Skeletal muscle tissue (tissue), 3 donors: ENCODE measurements at regions not wholly inside any gene's neighbourhood (a gene's known extent, or its start where the extent isn't known, plus 50 kb on each side); places are given as distances from the start of the nearest gene placed in this dataset.

Source experiments
- H3K27ac ChIP-seq: one replicate; pipeline ENCODE4 v1.7.0; 2013; ENCODE audit warnings: mild to moderate bottlenecking, low read depth, low read length, inconsistent platforms
- H3K27me3 ChIP-seq, 3 donors: one replicate each; pipeline ENCODE4 v1.7.0; 2013; ENCODE audit warnings: low read length in 3 of 3; ENCODE audit not compliant: control insufficient read depth in 3 of 3, insufficient read depth in 3 of 3
- H3K36me3 ChIP-seq, 3 donors: one replicate each; pipeline ENCODE4 v1.7.0; 2013; ENCODE audit warnings: low read length in 3 of 3; ENCODE audit not compliant: control insufficient read depth in 3 of 3, insufficient read depth in 3 of 3
- H3K4me1 ChIP-seq, 3 donors: one replicate each; pipeline ENCODE4 v1.7.0; 2013; ENCODE audit warnings: low read length in 3 of 3, mild to moderate bottlenecking in 3 of 3; ENCODE audit not compliant: control insufficient read depth in 3 of 3, insufficient read depth in 3 of 3
- H3K4me3 ChIP-seq, 3 donors: one replicate each; pipeline ENCODE4 v1.7.0; 2013; ENCODE audit warnings: low read length in 3 of 3
- H3K9ac ChIP-seq, 3 donors: one replicate each; pipeline ENCODE4 v1.7.0; 2013; ENCODE audit warnings: low read length in 3 of 3, mild to moderate bottlenecking in 3 of 3, moderate library complexity in 2 of 3, low read depth in 1 of 3
- H3K9me3 ChIP-seq, 3 donors: one replicate each; pipeline ENCODE4 v1.7.0; 2013; ENCODE audit warnings: low read length in 3 of 3; ENCODE audit not compliant: control insufficient read depth in 3 of 3
- donor health status: Osteomylitis.

DNA sequence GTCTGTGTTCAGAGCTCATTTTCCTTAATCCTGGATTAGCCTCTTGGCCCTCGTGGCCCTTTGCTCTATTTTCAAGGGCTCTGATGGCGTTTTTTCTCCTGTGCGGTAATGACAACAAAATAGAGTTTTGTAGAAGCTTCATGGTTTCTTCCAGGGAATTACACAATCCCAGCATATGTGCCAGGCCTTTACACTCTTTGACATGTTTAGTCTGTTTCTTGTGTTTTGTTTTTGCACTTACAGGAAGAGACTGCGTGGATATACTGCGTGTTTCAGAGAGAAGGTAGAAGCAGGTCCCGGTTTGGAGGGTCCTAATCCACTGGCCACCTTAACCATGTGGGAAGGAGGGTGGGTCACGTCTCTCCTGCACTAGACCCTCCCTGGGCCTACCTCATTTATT is 400.2 kb upstream of the IRX4 start:
- Histone ChIP-seq H3K4me1 (no peaks in the 10 kb centered on the region), H3K9me3 (no peaks in the 10 kb centered on the region), H3K27ac (no peak overlapping the region), H3K36me3 (no peaks in the 10 kb centered on the region), H3K9ac (no peak overlapping the region), H3K4me3 (no peak overlapping the region), H3K27me3 (no peaks in the 10 kb centered on the region)

DNA sequence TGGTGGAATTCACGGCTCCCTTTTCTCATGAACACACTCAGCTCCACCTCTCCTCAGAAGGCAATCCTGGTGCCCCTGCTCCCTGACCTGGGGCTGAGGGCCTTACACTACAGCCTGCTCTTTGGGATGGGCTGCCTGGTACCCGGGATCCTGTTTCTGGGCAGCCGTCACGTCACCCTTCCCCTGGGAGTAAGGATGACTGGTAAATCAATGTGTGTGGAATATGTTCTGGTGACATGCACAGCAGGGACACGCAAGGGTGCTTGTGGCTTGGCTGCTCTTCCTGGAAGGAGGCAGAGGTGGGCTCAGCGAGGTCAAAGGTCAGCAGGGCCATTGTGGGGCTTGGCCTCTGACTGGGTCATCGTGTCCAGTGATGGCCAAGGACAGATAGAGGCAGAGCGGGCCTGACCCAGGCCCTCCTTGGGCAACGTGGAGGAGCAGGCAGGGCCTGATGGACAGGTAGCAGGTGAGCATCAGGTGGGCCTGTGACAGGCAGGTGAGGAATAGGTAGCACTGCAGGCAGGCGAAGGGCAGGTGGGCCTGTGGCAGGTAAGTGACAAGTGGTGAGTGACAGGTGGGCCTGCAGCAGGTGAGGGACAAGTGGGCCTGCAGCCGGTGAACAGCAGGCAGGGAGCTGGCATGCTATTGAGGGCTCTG is 399.4 kb upstream of the IRX4 start:
- Histone ChIP-seq H3K4me3 (no peak overlapping the region), H3K27ac (no peak overlapping the region), H3K9me3 (no peaks in the 10 kb centered on the region), H3K36me3 (no peaks in the 10 kb centered on the region), H3K9ac (no peak overlapping the region), H3K4me1 (no peaks in the 10 kb centered on the region), H3K27me3 (no peaks in the 10 kb centered on the region)

DNA sequence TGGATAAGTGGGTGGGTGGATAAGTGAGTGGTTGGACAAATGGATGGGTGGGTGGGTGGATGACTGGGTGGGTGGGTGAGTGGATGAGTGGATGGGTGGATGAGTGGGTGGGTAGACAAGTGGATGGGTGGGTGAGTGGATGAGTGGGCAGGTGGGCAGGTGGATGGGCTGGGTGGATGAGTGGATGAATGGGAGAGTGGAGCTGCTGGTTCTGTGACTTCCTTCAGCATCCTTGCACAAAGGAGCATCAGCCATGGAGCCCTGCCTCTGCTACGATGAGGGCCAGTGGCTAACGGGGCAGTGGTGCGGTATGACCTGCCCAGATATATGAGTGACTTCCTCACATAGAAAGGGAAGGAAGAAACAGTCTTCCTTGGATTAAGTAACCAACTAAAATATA is 398.7 kb upstream of the IRX4 start:
- H3K4me1 ChIP-seq: no peaks in the 10 kb centered on the region
- H3K27ac ChIP-seq: no peak overlapping the region
- H3K9ac ChIP-seq: no peak overlapping the region
- peaks cover 0 to 2% (median 0%) of the 10 kb centered on the region in 3 donors for H3K27me3 ChIP-seq
- no peaks in the 10 kb centered on the region for H3K36me3 ChIP-seq
- H3K4me3 ChIP-seq: no peak overlapping the region
- H3K9me3 ChIP-seq: no peaks in the 10 kb centered on the region

GRCh38 chr5:2280318-2280717 is 397.6 kb upstream of the IRX4 start:
- Histone ChIP-seq H3K36me3 (no peaks in the 10 kb centered on the region), H3K27ac (no peak overlapping the region), H3K4me3 (no peak overlapping the region), H3K4me1 (no peaks in the 10 kb centered on the region), H3K9me3 (no peaks in the 10 kb centered on the region), H3K9ac (no peak overlapping the region), H3K27me3 (peaks cover 0 to 4% (median 0%) of the 10 kb centered on the region in 3 donors)

DNA sequence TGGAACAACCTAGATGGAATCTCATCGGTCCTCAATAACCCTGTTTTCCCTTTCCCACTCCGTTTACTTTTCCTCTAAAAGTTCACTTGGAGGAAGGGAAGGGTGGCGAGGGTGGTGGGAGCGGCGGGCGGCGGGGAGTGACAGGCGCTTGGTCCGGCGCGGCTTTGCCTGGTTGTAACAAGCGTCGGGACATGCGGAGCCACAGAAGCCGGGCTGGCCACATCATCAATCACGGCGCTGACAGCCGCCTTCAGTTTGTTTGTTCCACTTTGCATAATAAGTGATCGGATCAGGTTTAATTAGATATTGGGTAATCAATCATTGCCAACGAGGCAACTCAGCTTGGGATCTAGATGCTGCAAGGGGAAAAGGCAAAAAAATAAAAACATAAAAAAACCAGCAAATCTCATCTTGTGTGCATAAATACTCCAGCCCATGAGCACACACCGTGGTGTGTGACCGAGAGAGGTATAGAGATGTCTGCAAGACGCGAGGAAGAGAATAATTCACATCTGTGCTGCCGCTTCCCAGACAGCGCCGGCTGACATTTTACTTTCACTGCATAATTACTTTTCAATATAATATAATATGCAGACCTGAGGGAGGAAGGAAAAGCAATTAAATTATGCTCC is 396.2 kb upstream of the IRX4 start:
- Histone ChIP-seq H3K4me3 (no peak overlapping the region), H3K27me3 (peaks cover 0 to 4% (median 0%) of the 10 kb centered on the region in 3 donors), H3K27ac (no peak overlapping the region), H3K9me3 (no peaks in the 10 kb centered on the region), H3K4me1 (no peaks in the 10 kb centered on the region), H3K36me3 (no peaks in the 10 kb centered on the region), H3K9ac (no peak overlapping the region)

GRCh38 chr5:2277886-2278285 is 395.2 kb upstream of the IRX4 start:
- H3K27me3 ChIP-seq: peaks cover 0 to 4% (median 0%) of the 10 kb centered on the region in 3 donors
- no peak overlapping the region for H3K27ac ChIP-seq
- H3K9ac ChIP-seq: no peak overlapping the region
- H3K9me3 ChIP-seq: no peaks in the 10 kb centered on the region
- no peaks in the 10 kb centered on the region for H3K36me3 ChIP-seq
- H3K4me3 ChIP-seq: no peak overlapping the region
- H3K4me1 ChIP-seq: no peaks in the 10 kb centered on the region

DNA sequence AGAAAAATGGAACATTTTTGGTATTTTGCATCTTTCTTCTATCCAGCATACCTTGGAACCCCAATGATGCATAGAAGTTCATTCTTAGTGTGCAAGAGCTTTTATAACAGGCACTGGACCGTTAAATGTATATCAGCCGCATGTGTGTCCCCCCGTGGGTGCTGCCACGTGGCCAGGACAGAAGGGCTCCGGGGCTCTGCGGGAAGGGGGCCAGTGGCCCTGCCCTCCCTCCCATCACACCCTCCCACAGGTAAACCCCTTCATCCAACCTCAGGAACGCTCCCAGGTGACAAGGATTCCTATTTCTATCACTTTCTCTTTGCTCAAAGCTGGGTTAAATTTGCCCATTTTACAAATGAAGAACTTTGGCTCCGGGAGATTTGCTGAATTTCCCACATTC is 393.4 kb upstream of the IRX4 start:
- Histone ChIP-seq H3K9ac (no peak overlapping the region), H3K27me3 (peaks cover 0 to 4% (median 3%) of the 10 kb centered on the region in 3 donors), H3K27ac (no peak overlapping the region), H3K9me3 (no peaks in the 10 kb centered on the region), H3K36me3 (no peaks in the 10 kb centered on the region), H3K4me3 (no peak overlapping the region), H3K4me1 (no peaks in the 10 kb centered on the region)

GRCh38 chr5:2272755-2273154 is 390.0 kb upstream of the IRX4 start:
- no peak overlapping the region for H3K4me3 ChIP-seq
- peaks cover 0 to 12% (median 4%) of the 10 kb centered on the region in 3 donors for H3K27me3 ChIP-seq
- no peak overlapping the region for H3K9ac ChIP-seq
- no peak overlapping the region for H3K27ac ChIP-seq
- H3K9me3 ChIP-seq: no peaks in the 10 kb centered on the region
- H3K36me3 ChIP-seq: no peaks in the 10 kb centered on the region
- H3K4me1 ChIP-seq: no peaks in the 10 kb centered on the region

- H3K36me3 ChIP-seq: no peaks in the 10 kb centered on the region
- H3K9me3 ChIP-seq: no peaks in the 10 kb centered on the region
- H3K27me3 ChIP-seq: peaks cover 0 to 12% (median 4%) of the 10 kb centered on the region in 3 donors
- H3K27ac ChIP-seq: no peak overlapping the region
- H3K9ac ChIP-seq: no peak overlapping the region
- H3K4me3 ChIP-seq: no peak overlapping the region
- H3K4me1 ChIP-seq: no peaks in the 10 kb centered on the region
Observed at GRCh38 chr5:2272039-2272438, 389.3 kb upstream of the IRX4 start.

GRCh38 chr5:2271316-2271715 is 388.6 kb upstream of the IRX4 start:
- H3K4me1 ChIP-seq: no peaks in the 10 kb centered on the region
- H3K9me3 ChIP-seq: no peaks in the 10 kb centered on the region
- H3K27ac ChIP-seq: no peak overlapping the region
- no peaks in the 10 kb centered on the region for H3K36me3 ChIP-seq
- no peak overlapping the region for H3K4me3 ChIP-seq
- peaks cover 0 to 12% (median under 1%) of the 10 kb centered on the region in 3 donors for H3K27me3 ChIP-seq
- H3K9ac ChIP-seq: no peak overlapping the region
